ENCODE measurements at regions not wholly inside any gene's neighbourhood (a gene's known extent, or its start where the extent isn't known, plus 50 kb on each side); places are given as distances from the start of the nearest gene placed in this dataset.
"Not testable (repeated sequence)": the region's sequence is repeated elsewhere in the genome, so short reads cannot be mapped to it uniquely, and the experiment has no call there.

DNA sequence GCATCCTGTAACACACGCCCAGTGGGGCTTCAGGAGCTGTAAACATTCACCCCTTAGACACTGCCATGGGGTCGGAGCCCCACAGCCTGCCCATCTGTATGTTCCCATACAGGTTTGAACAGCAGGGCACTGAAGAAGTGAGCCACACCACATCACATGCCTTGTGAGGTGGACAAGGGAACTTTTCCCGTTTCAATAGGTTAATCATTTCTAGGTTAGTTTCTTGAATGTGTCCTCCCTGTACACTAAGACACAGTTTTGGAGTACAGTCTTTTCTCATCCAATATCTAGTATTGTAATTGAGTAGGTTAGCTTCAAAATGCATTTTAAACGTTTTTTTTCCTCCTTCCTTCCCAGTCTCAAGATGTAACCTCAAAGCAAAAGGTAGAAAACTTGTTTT lies 700.2 kb upstream of the PCDH20 start:
- H3K27me3 ChIP-seq (ENCODE audit: control insufficient read depth, insufficient read depth, low read length): no peaks in the 10 kb centered on the region
- FAIRE-seq (no peak), DNase-seq (ENCODE audit: low read depth) (no peak)
- TF ChIP-seq, protein P1, sequence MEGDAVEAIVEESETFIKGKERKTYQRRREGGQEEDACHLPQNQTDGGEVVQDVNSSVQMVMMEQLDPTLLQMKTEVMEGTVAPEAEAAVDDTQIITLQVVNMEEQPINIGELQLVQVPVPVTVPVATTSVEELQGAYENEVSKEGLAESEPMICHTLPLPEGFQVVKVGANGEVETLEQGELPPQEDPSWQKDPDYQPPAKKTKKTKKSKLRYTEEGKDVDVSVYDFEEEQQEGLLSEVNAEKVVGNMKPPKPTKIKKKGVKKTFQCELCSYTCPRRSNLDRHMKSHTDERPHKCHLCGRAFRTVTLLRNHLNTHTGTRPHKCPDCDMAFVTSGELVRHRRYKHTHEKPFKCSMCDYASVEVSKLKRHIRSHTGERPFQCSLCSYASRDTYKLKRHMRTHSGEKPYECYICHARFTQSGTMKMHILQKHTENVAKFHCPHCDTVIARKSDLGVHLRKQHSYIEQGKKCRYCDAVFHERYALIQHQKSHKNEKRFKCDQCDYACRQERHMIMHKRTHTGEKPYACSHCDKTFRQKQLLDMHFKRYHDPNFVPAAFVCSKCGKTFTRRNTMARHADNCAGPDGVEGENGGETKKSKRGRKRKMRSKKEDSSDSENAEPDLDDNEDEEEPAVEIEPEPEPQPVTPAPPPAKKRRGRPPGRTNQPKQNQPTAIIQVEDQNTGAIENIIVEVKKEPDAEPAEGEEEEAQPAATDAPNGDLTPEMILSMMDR (IDR thresholded peaks at IDR 0.05; ENCODE audit: insufficient read depth, low read length, severe bottlenecking): no peak
- no peak overlapping the region for H3K4me3 ChIP-seq (ENCODE audit: low read depth, low read length)
- no peaks in the 10 kb centered on the region for H3K36me3 ChIP-seq (ENCODE audit: control insufficient read depth, insufficient read depth, low read length)

DNA sequence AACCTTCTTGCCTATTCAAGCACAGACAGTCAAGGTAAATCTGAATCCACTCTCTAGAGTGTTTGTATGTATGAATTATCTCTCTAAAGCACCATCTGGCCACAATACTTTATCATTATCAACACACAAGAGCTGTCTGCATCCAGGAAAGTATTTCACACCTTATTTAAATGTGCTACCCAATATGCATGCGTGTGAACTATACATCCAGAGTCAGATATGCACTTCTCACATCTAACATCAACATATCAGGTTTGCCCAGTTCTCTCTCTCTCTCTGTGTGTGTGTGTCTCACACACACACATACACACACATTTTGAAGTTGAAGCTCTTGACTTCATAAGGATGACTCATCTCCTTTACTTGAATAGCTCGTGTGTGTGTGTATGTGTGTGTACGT lies 697.5 kb upstream of the PCDH20 start:
- no peak for DNase-seq (ENCODE audit: low read depth)
- no peaks in the 10 kb centered on the region for H3K36me3 ChIP-seq (ENCODE audit: control insufficient read depth, insufficient read depth, low read length)
- TF ChIP-seq, protein P1 (IDR thresholded peaks at IDR 0.05; ENCODE audit: insufficient read depth, low read length, severe bottlenecking): no peak
- no peak for FAIRE-seq
- no peaks in the 10 kb centered on the region for H3K27me3 ChIP-seq (ENCODE audit: control insufficient read depth, insufficient read depth, low read length)
- H3K4me3 ChIP-seq (ENCODE audit: low read depth, low read length): no peak overlapping the region

DNA sequence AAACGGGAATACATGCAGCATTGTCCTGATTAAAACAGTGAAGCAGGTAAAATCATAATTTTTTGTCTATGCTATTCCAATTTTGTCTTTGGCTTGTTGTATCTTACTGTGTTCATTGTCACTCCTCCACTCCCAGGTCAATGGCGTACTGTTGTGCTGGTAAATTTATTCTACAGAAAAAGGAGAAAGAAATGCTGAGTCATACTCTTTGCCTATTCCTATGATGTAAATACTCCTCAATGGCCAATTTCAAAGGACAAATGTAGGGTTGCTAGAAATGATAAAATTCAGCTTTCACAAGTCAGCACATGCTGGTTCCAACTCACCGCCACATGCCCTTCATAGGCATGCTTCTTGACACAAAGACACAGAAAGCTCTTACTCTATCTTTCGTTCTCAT lies 694.4 kb upstream of the PCDH20 start:
- DNase-seq (ENCODE audit: low read depth) (peak; percentile 21), FAIRE-seq (no peak)
- H3K36me3 ChIP-seq (ENCODE audit: control insufficient read depth, insufficient read depth, low read length): no peaks in the 10 kb centered on the region
- H3K4me3 ChIP-seq (ENCODE audit: low read depth, low read length): no peak overlapping the region
- TF ChIP-seq, protein P1 (IDR thresholded peaks at IDR 0.05; ENCODE audit: insufficient read depth, low read length, severe bottlenecking): no peak
- H3K27me3 ChIP-seq (ENCODE audit: control insufficient read depth, insufficient read depth, low read length): no peaks in the 10 kb centered on the region

DNA sequence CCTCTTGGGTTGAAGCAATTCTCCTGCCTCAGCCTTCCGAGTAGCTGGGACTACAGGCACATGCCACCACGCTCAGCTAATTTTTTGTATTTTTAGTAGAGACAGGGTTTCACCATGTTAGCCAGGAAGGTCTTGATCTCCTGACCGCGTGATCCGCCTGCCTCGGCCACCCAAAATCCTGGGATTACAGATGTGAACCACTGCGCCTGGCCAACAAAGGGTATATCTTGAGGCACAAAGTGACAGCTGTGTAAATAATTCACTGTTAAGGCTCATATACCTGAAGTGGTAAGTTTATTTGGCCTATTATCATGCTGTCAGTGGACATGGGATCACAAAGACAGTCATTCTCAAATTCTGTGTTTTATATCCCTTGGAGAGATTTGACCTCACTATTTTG lies 688.5 kb upstream of the PCDH20 start:
- not testable (repeated sequence) for FAIRE-seq; H3K4me3 ChIP-seq (ENCODE audit: low read depth, low read length); H3K36me3 ChIP-seq (ENCODE audit: control insufficient read depth, insufficient read depth, low read length); DNase-seq (ENCODE audit: low read depth); H3K27me3 ChIP-seq (ENCODE audit: control insufficient read depth, insufficient read depth, low read length)

- TF ChIP-seq, protein P1 (IDR thresholded peaks at IDR 0.05; ENCODE audit: insufficient read depth, low read length, severe bottlenecking): no peak
- DNase-seq (ENCODE audit: low read depth) (no peak), FAIRE-seq (no peak)
- no peak overlapping the region for H3K4me3 ChIP-seq (ENCODE audit: low read depth, low read length)
- no peaks in the 10 kb centered on the region for H3K36me3 ChIP-seq (ENCODE audit: control insufficient read depth, insufficient read depth, low read length)
- no peaks in the 10 kb centered on the region for H3K27me3 ChIP-seq (ENCODE audit: control insufficient read depth, insufficient read depth, low read length)
Observed at GRCh38 chr13:62096652-62097051, 681.0 kb upstream of the PCDH20 start.

GRCh38 chr13:62094932-62095331 lies 679.3 kb upstream of the PCDH20 start:
- H3K36me3 ChIP-seq (ENCODE audit: control insufficient read depth, insufficient read depth, low read length): no peaks in the 10 kb centered on the region
- TF ChIP-seq, protein P1 (IDR thresholded peaks at IDR 0.05; ENCODE audit: insufficient read depth, low read length, severe bottlenecking): no peak
- no peak overlapping the region for H3K4me3 ChIP-seq (ENCODE audit: low read depth, low read length)
- no peaks in the 10 kb centered on the region for H3K27me3 ChIP-seq (ENCODE audit: control insufficient read depth, insufficient read depth, low read length)
- FAIRE-seq (no peak), DNase-seq (ENCODE audit: low read depth) (no peak)
